ENCODE measurements at regions not wholly inside any gene's neighbourhood (a gene's known extent, or its start where the extent isn't known, plus 50 kb on each side); places are given as distances from the start of the nearest gene placed in this dataset.
A peak's percentile ranks its signal among the peaks of the same experiment; 100 is the strongest.

GRCh38 chr4:32462944-32463343 lies 1742.8 kb downstream of the PCDH7 start:
- TF ChIP-seq CTCF (IDR thresholded peaks at IDR 0.05) (peak; percentile 55), ZFX (IDR thresholded peaks at IDR 0.05; ENCODE audit: borderline replicate concordance) (no peak)

Measured in 22Rv1 (cell line).